B cell (primary cell): ENCODE measurements at regions not wholly inside any gene's neighbourhood (a gene's known extent, or its start where the extent isn't known, plus 50 kb on each side); places are given as distances from the start of the nearest gene placed in this dataset.

ENCODE experiments used
- ATAC-seq: fragments of 200-7000 bp; cut with Tn5 transposase; one replicate; pipeline ENCODE4 v1.10.0; 2021; ENCODE audit warnings: low read depth, mild to moderate bottlenecking, moderate number of reproducible peaks, moderate library complexity
- CTCF ChIA-PET: fragments of 350-600 bp; sonication (Branson Sonifier 250); formaldehyde crosslinking; loops from one replicate; lab custom pipeline; 2021; ENCODE audit warnings: antibody characterized with exemption, inconsistent platforms; lab: Charles Lee
- POLR2A ChIA-PET: fragments of 350-600 bp; sonication (Branson Sonifier 250); formaldehyde crosslinking; loops from one replicate; lab custom pipeline; 2021; ENCODE audit warnings: antibody characterized with exemption; lab: Charles Lee
- DNase-seq: peaks from one replicate; pipeline ENCODE4 v3.0.0; 2013
- H2AFZ ChIP-seq: 2 replicates; pipeline ENCODE4 v1.6.1; 2012; ENCODE audit warnings: mild to moderate bottlenecking, low read depth, low read length; ENCODE audit not compliant: insufficient read depth, poor library complexity, severe bottlenecking
- H3K27ac ChIP-seq, 2 donors: 1 replicate in 1 of 2; 2 replicates in 1 of 2; pipeline ENCODE4 v1.5.1; 2012 to 2013; ENCODE audit warnings: low read length in 2 of 2, mild to moderate bottlenecking in 2 of 2, moderate library complexity in 1 of 2
- H3K27me3 ChIP-seq, 4 experiments: fragments of 200-600 bp in 1 of 4; sonication (generic) in 1 of 4; replicated peaks in 1 of 4; 1 replicate in 2 of 4; 2 replicates in 2 of 4; pipeline versions ENCODE4 v1.6.1 to v1.7.0; 2013 to 2016; ENCODE audit warnings: low read length in 3 of 4, mild to moderate bottlenecking in 2 of 4, mixed read lengths in 1 of 4, moderate library complexity in 1 of 4; ENCODE audit not compliant: insufficient read depth in 4 of 4, control insufficient read depth in 3 of 4; ENCODE audit errors: control extremely low read depth in 1 of 4
- H3K36me3 ChIP-seq, 2 experiments: replicated peaks in 1 of 2; 1 replicate in 1 of 2; 2 replicates in 1 of 2; pipeline versions ENCODE4 v1.6.1 to v1.7.1; 2013; ENCODE audit warnings: low read length in 1 of 2; ENCODE audit not compliant: insufficient read depth in 2 of 2, control insufficient read depth in 1 of 2; ENCODE audit errors: control extremely low read depth in 1 of 2, extremely low read depth in 1 of 2
- H3K4me1 ChIP-seq, 2 donors: fragments of 200-600 bp in 1 of 2; sonication (generic) in 1 of 2; 1 replicate in 1 of 2; 2 replicates in 1 of 2; pipeline versions ENCODE4 v1.5.1 to v1.6.1; 2013 to 2017; ENCODE audit warnings: low read length in 2 of 2; ENCODE audit not compliant: control insufficient read depth in 2 of 2, insufficient read depth in 2 of 2
- H3K4me2 ChIP-seq: replicated peaks from 2 replicates; pipeline ENCODE3; 2012; ENCODE audit warnings: mild to moderate bottlenecking, low read depth, low read length; ENCODE audit not compliant: poor library complexity, severe bottlenecking
- H3K4me3 ChIP-seq, 5 experiments: fragments of 200-600 bp in 1 of 5; sonication (generic) in 1 of 5; 1 replicate in 3 of 5; 2 replicates in 2 of 5; pipeline versions ENCODE4 v1.5.1 to v1.7.0; 2011 to 2016; ENCODE audit warnings: low read length in 4 of 5, mild to moderate bottlenecking in 4 of 5, low read depth in 2 of 5, control low read depth in 1 of 5, moderate library complexity in 1 of 5; ENCODE audit not compliant: insufficient read depth in 1 of 5; ENCODE audit errors: control extremely low read depth in 1 of 5, extremely low read depth in 1 of 5
- H3K79me2 ChIP-seq: fragments of 200-600 bp; sonication (generic); one replicate; pipeline ENCODE4 v1.6.0; 2016; ENCODE audit warnings: low read length; ENCODE audit not compliant: control insufficient read depth, insufficient read depth
- H3K9ac ChIP-seq: fragments of 200-600 bp; sonication (generic); 2 replicates; pipeline ENCODE4 v1.6.1; 2017; ENCODE audit warnings: mild to moderate bottlenecking, low read length, moderate library complexity
- H3K9me3 ChIP-seq, 3 donors: one replicate each; pipeline versions ENCODE4 v1.6.1 to v1.7.1; 2013; ENCODE audit warnings: low read length in 2 of 3; ENCODE audit not compliant: control insufficient read depth in 2 of 3, insufficient read depth in 1 of 3; ENCODE audit errors: control extremely low read depth in 1 of 3
- H4K20me1 ChIP-seq: 2 replicates; pipeline ENCODE4 v1.6.0; 2012; ENCODE audit warnings: mild to moderate bottlenecking, low read length; ENCODE audit not compliant: insufficient read depth, control insufficient read depth, poor library complexity, severe bottlenecking
- H3K27ac Mint-ChIP-seq: one replicate; pipeline ENCODE4 v1.8.0; 2021; ENCODE audit warnings: mixed read lengths
- H3K27me3 Mint-ChIP-seq: one replicate; pipeline ENCODE4 v1.8.0; 2021; ENCODE audit warnings: mixed read lengths
- H3K4me1 Mint-ChIP-seq: one replicate; pipeline ENCODE4 v1.8.0; 2021; ENCODE audit warnings: mixed read lengths
- H3K4me3 Mint-ChIP-seq: one replicate; pipeline ENCODE4 v1.8.0; 2021; ENCODE audit warnings: mixed read lengths
- H3K9me3 Mint-ChIP-seq: one replicate; pipeline ENCODE4 v1.8.0; 2022; ENCODE audit warnings: mixed read lengths; ENCODE audit not compliant: insufficient read depth
- EZH2 ChIP-seq: IDR thresholded peaks from 2 replicates; pipeline ENCODE4 v1.6.1; 2012; ENCODE audit warnings: borderline replicate concordance, low read depth, mild to moderate bottlenecking, moderate library complexity, low read length; ENCODE audit not compliant: insufficient read depth, poor library complexity, severe bottlenecking
- WGBS: methylation state at CpG from one replicate; pipeline ENCODE4 v1.1.5; 2013; ENCODE audit warnings: missing lambda C conversion rate; ENCODE audit not compliant: insufficient coverage; 5-methylcytosine and 5-hydroxymethylcytosine counted together
- intact Hi-C: fragments of 100-400 bp; cut with micrococcal nuclease; formaldehyde crosslinking; loops from one replicate; pipeline ENCODE4 v1.10.0; 2022
- TF ChIP-seq, protein P1 (sequence below): fragments of 200-600 bp; IDR thresholded peaks from one replicate; pipeline ENCODE4 v1.8.0; 2022; ENCODE audit warnings: antibody characterized with exemption, mild to moderate bottlenecking

DNA sequence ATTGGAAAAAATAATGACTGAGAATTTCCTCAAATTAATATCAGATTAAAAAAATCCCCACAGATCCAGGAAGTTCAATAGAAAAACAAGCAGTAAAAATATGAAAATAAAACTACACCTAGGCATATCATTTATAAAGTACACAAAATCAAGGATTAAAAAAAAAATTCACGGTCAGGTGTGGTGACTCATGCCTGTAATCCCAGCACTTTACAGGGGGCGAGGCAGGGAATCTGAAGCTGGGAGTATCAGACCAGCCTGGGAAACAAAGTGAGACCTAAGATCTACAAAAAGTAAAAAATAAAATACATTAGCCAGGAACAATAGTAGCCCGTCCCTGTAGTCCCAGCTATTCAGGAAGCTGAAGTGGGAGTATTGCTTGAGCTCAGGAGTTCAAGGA lies 778.3 kb upstream of the ALCAM start:
- ATAC-seq (no peak), DNase-seq (no peak)
- H3K4me3 Mint-ChIP-seq: no peak overlapping the region
- no peaks in the 10 kb centered on the region for H3K9me3 Mint-ChIP-seq
- intact Hi-C loops: no loop called here
- Histone ChIP-seq H3K9me3 (peaks cover 0 to 3% (median 0%) of the 10 kb centered on the region in 3 donors), H3K36me3 (no peaks in the 10 kb centered on the region), H2AFZ (no peak overlapping the region), H3K27ac (no peak overlapping the region), H3K4me1 (no peaks in the 10 kb centered on the region), H3K9ac (no peak overlapping the region), H3K79me2 (no peaks in the 10 kb centered on the region), H3K4me3 (no peak overlapping the region), H4K20me1 (no peaks in the 10 kb centered on the region), H3K4me2 (no peak overlapping the region), H3K27me3 (no peaks in the 10 kb centered on the region)
- ChIA-PET POLR2A (no interaction called here), CTCF (no interaction called here)
- TF ChIP-seq, protein P1, sequence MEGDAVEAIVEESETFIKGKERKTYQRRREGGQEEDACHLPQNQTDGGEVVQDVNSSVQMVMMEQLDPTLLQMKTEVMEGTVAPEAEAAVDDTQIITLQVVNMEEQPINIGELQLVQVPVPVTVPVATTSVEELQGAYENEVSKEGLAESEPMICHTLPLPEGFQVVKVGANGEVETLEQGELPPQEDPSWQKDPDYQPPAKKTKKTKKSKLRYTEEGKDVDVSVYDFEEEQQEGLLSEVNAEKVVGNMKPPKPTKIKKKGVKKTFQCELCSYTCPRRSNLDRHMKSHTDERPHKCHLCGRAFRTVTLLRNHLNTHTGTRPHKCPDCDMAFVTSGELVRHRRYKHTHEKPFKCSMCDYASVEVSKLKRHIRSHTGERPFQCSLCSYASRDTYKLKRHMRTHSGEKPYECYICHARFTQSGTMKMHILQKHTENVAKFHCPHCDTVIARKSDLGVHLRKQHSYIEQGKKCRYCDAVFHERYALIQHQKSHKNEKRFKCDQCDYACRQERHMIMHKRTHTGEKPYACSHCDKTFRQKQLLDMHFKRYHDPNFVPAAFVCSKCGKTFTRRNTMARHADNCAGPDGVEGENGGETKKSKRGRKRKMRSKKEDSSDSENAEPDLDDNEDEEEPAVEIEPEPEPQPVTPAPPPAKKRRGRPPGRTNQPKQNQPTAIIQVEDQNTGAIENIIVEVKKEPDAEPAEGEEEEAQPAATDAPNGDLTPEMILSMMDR: no peak
- TF ChIP-seq EZH2: no peak
- no peaks in the 10 kb centered on the region for H3K27me3 Mint-ChIP-seq
- H3K4me1 Mint-ChIP-seq: peaks cover 3% of the 10 kb centered on the region
- H3K27ac Mint-ChIP-seq: no peak overlapping the region
- 100% methylated on average over 2 of the region's 3 CpGs for WGBS

DNA sequence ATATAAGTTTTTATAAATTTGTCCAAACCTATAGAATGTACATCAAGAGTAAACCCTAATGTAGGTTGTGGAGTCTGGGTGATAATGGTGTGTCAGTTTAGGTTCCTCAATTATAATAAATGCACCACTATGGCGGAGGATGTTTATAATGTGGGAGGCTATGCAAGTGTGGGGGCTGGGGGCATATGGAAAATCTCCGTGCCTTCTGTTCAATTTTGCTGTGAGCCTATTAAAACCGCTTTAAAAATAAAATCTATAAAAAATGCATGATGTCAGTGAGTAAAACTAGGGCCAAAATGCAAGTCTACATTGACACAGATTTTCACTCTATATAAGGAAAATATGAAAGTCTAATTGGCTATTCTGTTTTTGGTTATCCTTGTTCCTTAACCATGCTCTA lies 774.9 kb upstream of the ALCAM start:
- Mint-ChIP-seq H3K27me3 (no peaks in the 10 kb centered on the region), H3K4me1 (peaks cover 3% of the 10 kb centered on the region), H3K4me3 (no peak overlapping the region), H3K27ac (no peak overlapping the region), H3K9me3 (no peaks in the 10 kb centered on the region)
- Histone ChIP-seq H4K20me1 (no peaks in the 10 kb centered on the region), H3K36me3 (no peaks in the 10 kb centered on the region), H3K9me3 (peaks cover 0 to 3% (median 0%) of the 10 kb centered on the region in 3 donors), H3K4me2 (no peak overlapping the region), H3K27ac (no peak overlapping the region), H3K79me2 (no peaks in the 10 kb centered on the region), H2AFZ (no peak overlapping the region), H3K4me1 (no peaks in the 10 kb centered on the region), H3K9ac (no peak overlapping the region), H3K4me3 (no peak overlapping the region), H3K27me3 (no peaks in the 10 kb centered on the region)
- intact Hi-C loops: no loop called here
- no peak for TF ChIP-seq EZH2
- TF ChIP-seq, protein P1: no peak
- DNase-seq (no peak), ATAC-seq (no peak)
- ChIA-PET POLR2A (no interaction called here), CTCF (no interaction called here)
- WGBS: no CpG with 5 or more reads among the region's 3 CpGs
